NCI-H748 treated with DMSO at 0.1 percent for 48 hours (cell line): ENCODE measurements at regions not wholly inside any gene's neighbourhood (a gene's known extent, or its start where the extent isn't known, plus 50 kb on each side); places are given as distances from the start of the nearest gene placed in this dataset.

ENCODE experiments used
- DNase-seq: peaks from one replicate; lab custom pipeline; 2025; lab: John Stamatoyannopoulos, UW

GRCh38 chr10:123529146-123529760, 136.9 kb upstream of the GPR26 start:
- no peak for DNase-seq

GRCh38 chr10:123530166-123530870, 135.8 kb upstream of the GPR26 start:
- no peak for DNase-seq

- DNase-seq, result no peak
Observed at GRCh38 chr10:123535386-123535785, 130.8 kb upstream of the GPR26 start.

DNA sequence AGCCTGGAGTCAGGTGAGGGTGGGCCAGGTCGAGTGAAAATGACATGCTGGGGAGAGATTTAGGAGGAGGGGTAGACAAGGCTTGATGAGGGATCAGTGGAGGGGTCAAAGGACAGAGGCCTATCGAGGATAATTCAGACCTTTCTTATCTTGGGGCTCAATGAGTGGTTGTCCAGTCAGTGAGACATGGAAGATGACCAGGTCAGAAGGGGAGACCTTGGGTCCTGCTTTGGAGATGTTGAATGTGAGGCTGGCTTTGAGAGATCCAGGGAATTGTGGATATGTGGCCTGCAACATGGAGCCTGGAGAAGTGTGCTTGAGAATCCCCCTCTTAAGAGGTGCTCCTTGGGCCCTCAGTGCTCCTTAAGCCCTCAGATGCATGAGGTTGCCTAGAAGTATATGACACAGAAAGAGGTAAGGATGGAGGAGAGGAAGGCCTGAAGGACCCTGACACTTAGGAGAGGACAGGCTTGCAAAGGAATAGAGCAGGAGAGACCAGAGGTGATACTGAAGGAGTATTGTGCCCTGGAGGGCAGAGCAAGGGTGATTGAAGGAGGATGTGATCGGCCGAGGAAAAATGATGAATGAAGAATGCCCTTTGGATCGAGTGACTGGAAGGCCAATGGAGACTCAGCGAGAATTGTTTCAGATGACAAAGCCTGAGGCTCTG, 129.8 kb upstream of the GPR26 start:
- no peak for DNase-seq

- no peak for DNase-seq
Observed at GRCh38 chr10:123537188-123537961, 128.8 kb upstream of the GPR26 start.

GRCh38 chr10:123538401-123539320, 127.5 kb upstream of the GPR26 start:
- DNase-seq, result no peak

DNA sequence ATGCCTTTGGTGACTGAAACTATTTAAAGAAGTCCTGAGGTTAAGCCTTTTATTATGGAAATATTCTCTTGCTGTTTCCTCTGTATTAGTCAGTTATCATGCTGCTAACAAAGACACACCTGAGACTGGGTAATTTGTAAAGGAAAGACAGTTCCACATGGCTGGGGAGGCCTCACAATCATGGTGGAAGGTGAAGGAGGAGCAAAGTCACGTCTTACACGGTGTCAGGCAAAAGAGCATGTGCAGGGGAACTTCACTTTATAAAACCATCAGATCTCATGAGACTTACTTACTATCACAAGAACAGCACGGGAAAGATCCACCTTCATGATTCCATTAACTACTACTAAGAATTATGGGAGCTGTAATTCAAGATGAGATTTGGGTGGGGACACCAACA, 121.2 kb upstream of the GPR26 start:
- DNase-seq, result no peak

DNA sequence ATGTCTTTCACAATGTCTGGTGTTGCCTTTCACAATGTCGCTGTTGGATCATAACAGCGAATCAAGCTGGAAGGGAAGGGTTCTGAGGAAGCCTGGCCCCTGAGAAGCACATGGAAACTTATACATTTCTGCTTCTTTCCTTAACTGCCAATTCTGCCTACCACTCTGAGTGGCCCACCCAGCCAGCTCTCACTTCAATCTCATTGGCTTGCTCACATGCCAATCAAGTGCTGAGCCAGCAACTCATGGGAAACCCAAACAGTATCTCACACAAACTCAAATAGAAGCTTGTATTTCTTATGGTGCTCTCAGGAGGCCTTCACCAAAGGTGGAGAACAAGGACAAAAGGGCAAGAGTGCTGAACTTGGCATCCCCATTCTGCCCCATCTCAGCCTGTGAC, 117.4 kb upstream of the GPR26 start:
- DNase-seq, result no peak

- no peak for DNase-seq
Observed at GRCh38 chr10:123549761-123550454, 116.2 kb upstream of the GPR26 start.

DNA sequence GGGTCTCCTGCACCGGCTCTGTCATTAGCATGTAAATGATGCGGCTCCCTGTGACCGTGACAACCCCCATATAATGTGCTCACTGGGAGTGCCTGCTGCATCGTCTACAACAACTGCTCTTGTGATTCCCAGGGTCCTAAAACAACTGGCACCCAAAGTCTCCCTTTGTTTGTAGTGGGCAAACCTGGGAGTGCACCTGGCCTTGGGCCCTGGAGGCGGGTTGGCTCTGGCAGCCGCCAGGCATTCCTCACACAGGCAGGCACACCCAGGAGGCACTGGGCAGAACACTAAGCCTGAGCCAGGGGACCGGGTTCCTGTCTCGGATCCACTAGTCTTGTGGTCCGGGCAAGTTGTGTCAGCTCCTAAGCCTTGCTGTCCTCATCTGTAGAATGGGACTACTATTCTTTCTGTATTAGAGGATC, 115.5 kb upstream of the GPR26 start:
- no peak for DNase-seq

DNA sequence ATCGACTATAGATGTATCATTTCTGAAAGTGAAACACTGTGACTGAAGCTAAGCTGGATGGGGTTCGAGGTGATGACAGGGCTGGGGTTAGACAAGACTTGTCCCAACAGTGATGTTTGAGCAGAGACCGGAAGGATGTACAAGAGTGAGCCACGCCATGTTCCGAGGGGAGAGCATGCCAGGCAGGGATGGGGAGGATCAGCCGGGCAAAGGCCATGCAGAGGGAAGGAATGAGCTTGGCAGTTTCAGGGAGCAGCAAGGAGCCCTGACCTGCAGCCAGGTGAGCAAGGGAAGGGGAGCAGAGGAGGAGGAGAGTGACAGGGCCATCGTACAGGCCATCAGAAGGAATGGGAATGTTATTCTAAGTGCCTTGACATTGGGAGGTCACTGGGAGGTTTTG, 114.9 kb upstream of the GPR26 start:
- DNase-seq, result no peak

DNA sequence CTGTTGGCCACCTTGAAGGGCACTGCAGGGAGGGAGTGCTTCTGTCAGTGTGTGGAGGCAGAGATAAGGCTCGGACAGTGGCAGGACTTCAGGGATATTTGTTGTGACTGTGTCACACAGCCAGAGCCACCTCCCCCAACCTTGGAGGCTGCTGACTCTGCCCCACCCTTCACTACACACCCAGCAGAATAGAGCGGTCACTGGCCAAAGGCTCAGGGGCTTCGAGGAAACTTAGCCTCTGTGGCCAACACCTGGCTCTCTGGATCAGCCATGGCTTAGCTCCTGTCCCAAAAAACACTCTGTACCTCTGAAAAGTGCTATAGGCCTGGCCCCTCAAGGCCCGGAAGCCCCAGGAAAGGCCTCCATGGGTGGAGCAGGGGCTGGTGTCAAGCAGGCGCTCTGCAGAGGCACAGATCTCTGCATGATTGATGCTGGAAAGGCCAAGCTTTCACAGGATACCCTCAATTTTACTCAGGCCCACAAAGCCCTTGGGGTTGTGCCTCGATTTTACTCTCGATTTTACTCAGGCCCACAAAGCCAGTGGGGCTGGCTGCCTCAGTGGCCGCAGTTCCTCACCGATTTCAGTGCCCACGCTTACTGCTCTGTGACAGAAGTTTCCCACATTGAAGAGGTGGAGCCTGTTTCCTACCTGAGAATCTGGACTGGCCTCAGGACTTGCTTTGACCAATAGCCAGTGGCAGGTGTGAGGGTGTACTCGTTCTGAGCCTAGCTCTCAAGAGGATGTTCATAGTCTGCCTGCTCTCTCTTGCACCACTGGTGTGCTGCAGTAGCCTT, 113.2 kb upstream of the GPR26 start:
- DNase-seq, result no peak

- no peak for DNase-seq
Observed at GRCh38 chr10:123553810-123554430, 112.2 kb upstream of the GPR26 start.

- no peak for DNase-seq
Observed at GRCh38 chr10:123554656-123555055, 111.5 kb upstream of the GPR26 start.

DNA sequence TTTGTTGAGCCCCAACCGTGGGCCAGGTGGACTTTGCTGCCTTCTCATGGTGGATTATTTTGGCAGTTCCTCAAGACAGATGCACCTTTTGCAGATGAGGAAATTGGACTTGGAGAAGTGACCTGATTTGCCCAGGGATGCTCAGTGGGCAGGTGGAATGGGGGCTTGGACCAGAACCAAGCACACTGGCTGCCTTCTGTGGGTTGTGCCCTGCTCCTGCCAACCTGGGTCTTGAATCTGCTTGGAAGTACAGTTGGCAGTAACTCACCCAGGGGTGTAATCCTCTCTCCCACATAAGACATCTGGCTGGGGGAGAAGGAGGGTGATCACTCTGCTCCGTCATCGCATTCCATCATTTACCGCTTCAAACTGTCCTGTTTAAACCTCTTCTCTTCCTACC, 110.5 kb upstream of the GPR26 start:
- DNase-seq, result no peak

DNA sequence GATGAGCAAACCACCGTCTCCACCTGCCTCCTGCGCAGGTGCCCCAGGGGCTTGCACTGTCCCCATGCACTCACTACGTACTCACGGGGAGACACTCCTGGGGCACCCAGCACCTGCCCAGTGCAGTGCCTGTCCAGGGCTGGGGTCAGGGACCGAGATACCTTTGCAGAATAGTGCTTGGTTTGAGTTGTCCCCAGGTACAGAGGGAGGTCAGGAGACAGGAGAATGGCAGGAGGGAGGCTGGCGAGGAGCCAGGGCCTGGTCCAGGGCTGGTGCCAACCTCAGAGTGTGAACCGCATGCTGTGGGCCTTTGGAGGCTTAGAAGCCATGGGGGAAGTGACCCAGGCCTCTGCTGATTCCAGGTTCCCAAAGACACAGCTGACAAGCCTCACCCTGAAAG, 110.1 kb upstream of the GPR26 start:
- DNase-seq, result no peak

GRCh38 chr10:123556736-123557135, 109.4 kb upstream of the GPR26 start:
- no peak for DNase-seq

DNA sequence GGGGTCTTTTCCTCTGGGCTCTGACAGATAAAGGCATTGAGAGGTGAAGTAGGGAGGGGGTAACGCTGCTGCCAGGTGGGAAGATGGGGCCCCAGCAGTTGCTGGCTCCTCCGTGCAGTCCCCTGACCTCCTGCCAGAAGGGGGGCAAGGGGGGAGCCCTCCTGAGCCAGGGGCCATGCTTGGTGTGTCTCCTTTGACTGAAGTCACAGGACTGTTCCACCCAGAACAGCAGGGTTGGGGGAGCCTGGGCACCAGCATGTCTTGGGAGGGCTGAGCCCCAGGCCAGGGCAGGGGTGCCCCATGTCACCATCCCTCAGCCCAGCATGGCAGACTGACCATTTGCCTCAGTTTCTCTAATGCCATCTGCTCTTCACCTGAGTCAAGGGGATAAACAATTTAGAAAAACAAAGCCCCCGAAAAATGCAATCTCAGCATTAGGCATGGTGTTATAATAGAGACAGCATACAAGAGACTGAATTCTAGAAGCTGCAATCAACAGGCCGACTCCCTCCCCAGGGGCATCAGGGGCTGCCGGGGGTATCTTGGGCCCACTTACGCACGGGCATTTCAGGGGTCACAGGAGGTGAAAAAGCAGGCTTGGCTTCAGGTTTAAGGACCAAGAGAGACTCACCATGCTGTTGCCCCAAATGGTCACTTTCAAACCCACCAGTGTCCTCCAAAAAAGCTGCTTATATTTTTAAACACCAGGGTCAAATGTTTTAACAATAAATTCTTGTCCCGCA, 108.6 kb upstream of the GPR26 start:
- no peak for DNase-seq

DNA sequence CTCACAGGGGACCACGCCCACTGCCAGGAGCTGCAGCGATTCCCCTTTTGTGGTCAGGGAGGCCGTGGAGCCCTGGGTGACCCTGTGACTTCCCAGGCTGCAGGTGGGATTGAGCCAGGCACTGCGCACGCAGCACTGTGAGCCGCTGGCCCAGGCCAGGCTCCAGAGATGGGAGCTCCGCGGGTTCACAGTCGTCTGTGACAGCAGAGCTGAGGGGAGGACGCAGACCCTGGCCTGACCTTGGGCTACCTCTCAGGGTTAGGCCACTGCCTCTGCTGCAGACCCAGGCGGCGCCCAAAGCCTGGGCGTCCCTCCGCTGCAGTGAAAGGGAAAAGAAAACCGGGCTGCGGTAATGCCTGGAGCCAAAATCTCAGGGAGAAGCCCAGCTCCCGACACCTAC, 107.5 kb upstream of the GPR26 start:
- DNase-seq, result no peak
